Prostate gland (tissue), 2 donors: ENCODE measurements at regions not wholly inside any gene's neighbourhood (a gene's known extent, or its start where the extent isn't known, plus 50 kb on each side); places are given as distances from the start of the nearest gene placed in this dataset.

Experiments used
- DNase-seq: peaks from one replicate; pipeline ENCODE4 v3.0.0-alpha.2; 2019; ENCODE audit warnings: low spot score
- H3K27ac ChIP-seq, 2 donors: fragments of 200-600 bp; sonication (generic); 2 replicates each; pipeline ENCODE4 v1.5.1; 2017 to 2019
- H3K27me3 ChIP-seq: fragments of 200-600 bp; sonication (generic); replicated peaks from 2 replicates; pipeline ENCODE4 v1.5.1; 2019; ENCODE audit not compliant: insufficient read depth
- H3K36me3 ChIP-seq, 2 donors: fragments of 200-600 bp; sonication (generic); 1 replicate in 1 of 2; 2 replicates in 1 of 2; pipeline versions ENCODE4 v1.5.1 to v1.8.1; 2017 to 2019
- H3K4me1 ChIP-seq: fragments of 200-600 bp; sonication (generic); replicated peaks from 2 replicates; pipeline ENCODE4 v1.5.1; 2019
- H3K4me3 ChIP-seq, 2 donors: fragments of 200-600 bp; sonication (generic); 2 replicates each; pipeline ENCODE4 v1.5.1; 2017 to 2019
- H3K9me3 ChIP-seq: fragments of 200-600 bp; sonication (generic); 2 replicates; pipeline ENCODE4 v1.5.1; 2017
- CTCF ChIP-seq, 4 experiments: fragments of 200-600 bp in 2 of 4; fragments of 450-650 bp in 2 of 4; sonication (generic) in 2 of 4; IDR thresholded peaks; 1 replicate in 3 of 4; 2 replicates in 1 of 4; pipeline ENCODE4 v1.5.1; 2016 to 2019; ENCODE audit warnings: antibody characterized with exemption in 4 of 4, mild to moderate bottlenecking in 2 of 4, moderate library complexity in 2 of 4
- POLR2A ChIP-seq: fragments of 450-650 bp; IDR thresholded peaks from one replicate; pipeline ENCODE4 v1.6.1; 2016; ENCODE audit warnings: antibody characterized with exemption, mild to moderate bottlenecking
- POLR2AphosphoS5 ChIP-seq: sonication (generic); formaldehyde crosslinking; IDR thresholded peaks from one replicate; pipeline ENCODE4 v1.6.1; 2017; ENCODE audit warnings: antibody characterized with exemption
- WGBS: methylation state at CpG from one replicate; pipeline ENCODE4 v1.1.5; 2018; 5-methylcytosine and 5-hydroxymethylcytosine counted together
- intact Hi-C: fragments of 100-400 bp; cut with DNase I; formaldehyde crosslinking; loops from one replicate; pipeline ENCODE4 v1.14.2; 2022

DNA sequence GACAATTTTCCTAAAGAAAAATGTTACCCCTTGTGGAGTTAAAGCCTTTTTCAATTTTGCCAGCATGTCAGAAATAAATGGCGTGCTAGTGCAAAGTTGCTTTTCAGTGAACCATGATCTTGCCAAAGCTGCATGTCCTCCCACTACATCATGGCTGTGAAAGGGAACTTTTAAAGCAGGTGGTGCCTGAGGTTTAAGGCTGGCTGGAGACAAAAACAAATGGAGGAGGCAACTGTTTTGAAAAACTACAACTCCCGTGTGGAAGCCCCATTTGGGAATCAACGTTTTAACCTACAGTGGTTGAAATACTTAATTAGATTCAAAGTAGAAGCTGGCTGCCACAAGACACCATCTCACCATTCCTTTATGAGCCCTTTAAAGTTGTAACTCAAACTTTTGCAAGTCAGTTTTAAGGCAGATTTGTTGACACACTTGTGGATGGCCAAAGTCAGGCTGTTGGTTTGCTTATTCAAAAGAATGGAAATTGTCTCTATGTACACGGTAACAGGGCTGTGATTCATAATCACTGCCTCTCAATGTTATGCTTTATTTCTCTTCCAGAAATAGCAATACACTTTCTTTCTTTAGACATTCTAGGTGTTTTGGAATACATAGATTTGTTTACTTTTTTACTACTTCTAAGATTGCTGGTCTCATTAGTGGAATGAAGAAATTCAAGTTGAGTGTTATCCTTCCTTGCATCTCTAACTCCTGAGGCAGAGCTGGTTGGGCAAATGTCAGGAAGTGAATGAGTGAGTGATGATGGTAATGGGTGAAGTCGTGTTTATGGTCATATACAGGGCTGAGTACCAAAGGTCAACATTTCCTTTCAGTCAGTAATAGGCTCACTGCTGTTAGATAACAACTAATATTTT lies 196.4 kb upstream of the GMDS start:
- H3K36me3 ChIP-seq: no peaks in the 10 kb centered on the region
- WGBS: 54% methylated on average over 5 of the region's 5 CpGs
- no peak for TF ChIP-seq POLR2A
- no peak for TF ChIP-seq POLR2AphosphoS5
- TF ChIP-seq CTCF (IDR thresholded peaks at IDR 0.05): no peak
- H3K9me3 ChIP-seq: no peaks in the 10 kb centered on the region
- no peaks in the 10 kb centered on the region for H3K27me3 ChIP-seq
- H3K4me1 ChIP-seq: no peaks in the 10 kb centered on the region
- no peak overlapping the region for H3K27ac ChIP-seq
- no peak for DNase-seq
- H3K4me3 ChIP-seq: no peak overlapping the region
- intact Hi-C loops: loop anchor here (10.0 kb wide), 1 partner anchor 193 kb away; no protein-coding TSS in a partner anchor

DNA sequence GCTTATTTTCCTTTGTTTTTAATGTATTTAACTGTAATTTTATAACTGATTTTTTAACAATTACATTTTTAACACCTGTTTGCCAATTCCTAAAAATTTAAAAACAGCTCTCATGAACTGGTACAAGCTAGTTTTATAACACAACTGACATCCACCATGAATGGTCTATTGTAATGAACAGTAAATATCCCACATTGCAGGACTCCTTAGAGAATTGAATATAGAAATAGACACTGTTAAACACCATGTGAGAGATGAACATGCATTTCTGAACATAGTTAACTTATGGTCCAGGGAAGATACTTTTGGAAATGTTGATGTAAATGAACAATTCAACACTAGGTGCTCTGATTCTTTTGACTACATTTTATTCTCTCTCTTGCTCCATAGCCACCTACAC lies 195.1 kb upstream of the GMDS start:
- H3K27ac ChIP-seq: no peak overlapping the region
- H3K9me3 ChIP-seq: no peaks in the 10 kb centered on the region
- intact Hi-C loops: loop anchor here (10.0 kb wide), 1 partner anchor 194 kb away; no protein-coding TSS in a partner anchor
- H3K4me1 ChIP-seq: no peaks in the 10 kb centered on the region
- no peak for DNase-seq
- H3K36me3 ChIP-seq: no peaks in the 10 kb centered on the region
- H3K4me3 ChIP-seq: no peak overlapping the region
- no peak for TF ChIP-seq POLR2AphosphoS5
- TF ChIP-seq POLR2A: no peak
- TF ChIP-seq CTCF (IDR thresholded peaks at IDR 0.05): no peak
- H3K27me3 ChIP-seq: no peaks in the 10 kb centered on the region

DNA sequence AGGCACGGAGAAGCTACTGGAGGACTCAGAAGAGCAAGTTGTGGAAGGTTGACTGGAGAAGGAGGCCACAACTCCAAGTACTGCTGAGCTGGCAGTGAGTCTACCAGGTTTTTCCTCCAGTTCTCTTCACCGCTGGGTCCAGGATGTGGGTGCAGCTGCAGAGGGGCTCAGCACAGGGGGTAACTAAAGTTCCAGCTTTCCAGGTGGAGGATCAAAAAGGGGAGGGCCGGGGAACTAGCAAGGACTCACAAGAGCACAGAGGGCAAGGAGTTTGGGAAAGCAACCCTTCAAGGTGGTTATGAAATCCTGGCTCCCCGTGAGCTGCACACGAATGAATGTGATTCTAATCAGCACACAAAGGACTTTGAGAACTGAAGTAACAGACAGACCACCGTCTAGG lies 194.2 kb upstream of the GMDS start:
- H3K4me1 ChIP-seq: no peaks in the 10 kb centered on the region
- no peak for DNase-seq
- no peaks in the 10 kb centered on the region for H3K27me3 ChIP-seq
- H3K4me3 ChIP-seq: no peak overlapping the region
- no peaks in the 10 kb centered on the region for H3K9me3 ChIP-seq
- TF ChIP-seq POLR2A (no peak), CTCF (IDR thresholded peaks at IDR 0.05) (no peak), POLR2AphosphoS5 (no peak)
- H3K27ac ChIP-seq: no peak overlapping the region
- intact Hi-C loops: loop anchor here (10.0 kb wide), 1 partner anchor 195 kb away; no protein-coding TSS in a partner anchor
- 89% methylated on average over 6 of the region's 6 CpGs for WGBS
- no peaks in the 10 kb centered on the region for H3K36me3 ChIP-seq

- H3K4me1 ChIP-seq: no peaks in the 10 kb centered on the region
- intact Hi-C loops: no loop called here
- WGBS: 85% methylated on average over 2 of the region's 2 CpGs
Observed at GRCh38 chr6:2439082-2439481, 193.7 kb upstream of the GMDS start.

More at GRCh38 chr6:2439082-2439481, 193.7 kb upstream of the GMDS start:
- Histone ChIP-seq H3K27ac (no peak overlapping the region), H3K4me3 (no peak overlapping the region), H3K9me3 (no peaks in the 10 kb centered on the region), H3K27me3 (no peaks in the 10 kb centered on the region), H3K36me3 (no peaks in the 10 kb centered on the region)
- TF ChIP-seq POLR2AphosphoS5 (no peak), POLR2A (no peak), CTCF (IDR thresholded peaks at IDR 0.05) (no peak)
- no peak for DNase-seq
